Stimulated activated CD8-positive, alpha-beta memory T cell treated with anti-CD3 and anti-CD28 coated beads, Interleukin-15, amount 100 ng/mL, for 48 hours (primary cell): ENCODE measurements at regions not wholly inside any gene's neighbourhood (a gene's known extent, or its start where the extent isn't known, plus 50 kb on each side); places are given as distances from the start of the nearest gene placed in this dataset.

Experiments used
- DNase-seq, 2 donors: peaks; one replicate each; pipeline ENCODE4 v3.0.0-alpha.2; 2020; ENCODE audit warnings: low read depth in 2 of 2

- no peak for DNase-seq
These were observed 480.4 kb downstream of the GATA3 start for GRCh38 chr10:8534891-8535290.

- no peak for DNase-seq
These were observed 484.6 kb downstream of the GATA3 start for GRCh38 chr10:8539056-8539455.

- DNase-seq, result no peak
These were observed 489.0 kb downstream of the GATA3 start for GRCh38 chr10:8543361-8544056.

- no peak for DNase-seq
These were observed 489.5 kb downstream of the GATA3 start for GRCh38 chr10:8544057-8544380.

GRCh38 chr10:8544500-8544899 lies 490.0 kb downstream of the GATA3 start:
- DNase-seq, result no peak

- no peak for DNase-seq
These were observed 500.1 kb downstream of the GATA3 start for GRCh38 chr10:8554574-8554973.

DNA sequence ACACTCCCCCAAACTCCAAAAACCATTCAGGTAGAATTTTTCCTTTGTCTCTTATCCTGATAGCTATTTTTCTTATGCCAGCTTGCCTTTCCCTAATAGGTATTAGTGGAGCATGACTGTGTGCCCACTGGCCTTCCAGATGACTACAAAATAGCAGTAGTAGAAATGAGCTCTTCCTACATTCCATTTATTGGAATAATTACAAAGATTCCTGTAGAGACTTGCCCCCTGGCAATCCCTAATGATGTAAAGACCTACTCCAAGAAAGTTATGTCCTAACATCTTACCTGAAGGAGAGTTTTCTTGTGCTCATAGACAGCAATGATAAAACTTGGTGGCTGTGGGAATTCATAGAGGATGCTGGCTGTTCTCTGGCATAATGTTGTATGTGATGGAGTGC lies 501.8 kb downstream of the GATA3 start:
- DNase-seq, result no peak

- DNase-seq, result no peak
These were observed 509.0 kb downstream of the GATA3 start for GRCh38 chr10:8563478-8563877.

GRCh38 chr10:8566737-8567136 lies 512.2 kb downstream of the GATA3 start:
- no peak for DNase-seq

GRCh38 chr10:8568401-8568800 lies 513.9 kb downstream of the GATA3 start:
- DNase-seq, result no peak

GRCh38 chr10:8575620-8576019 lies 521.1 kb downstream of the GATA3 start:
- DNase-seq, result no peak

DNA sequence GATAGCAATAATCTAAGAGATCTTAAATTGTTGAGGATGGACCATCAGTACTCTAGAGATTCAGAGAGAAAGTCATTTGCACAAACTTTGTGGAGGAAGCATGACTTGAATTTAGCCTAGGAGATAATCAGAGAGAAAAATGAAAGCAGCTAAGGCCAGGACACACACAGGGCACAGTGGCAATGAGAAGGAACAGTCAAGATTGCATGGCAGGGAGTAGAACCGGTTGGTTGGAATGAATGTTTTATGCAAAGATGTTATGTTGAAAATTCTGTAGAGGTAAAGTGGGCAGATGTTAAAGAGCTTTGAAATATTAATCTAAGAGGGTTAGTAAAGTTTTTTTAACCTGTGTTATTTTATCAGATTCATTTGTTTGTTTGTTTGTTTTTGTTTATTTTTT lies 521.8 kb downstream of the GATA3 start:
- DNase-seq, result no peak

- DNase-seq, result no peak
These were observed 522.4 kb downstream of the GATA3 start for GRCh38 chr10:8576911-8577310.

DNA sequence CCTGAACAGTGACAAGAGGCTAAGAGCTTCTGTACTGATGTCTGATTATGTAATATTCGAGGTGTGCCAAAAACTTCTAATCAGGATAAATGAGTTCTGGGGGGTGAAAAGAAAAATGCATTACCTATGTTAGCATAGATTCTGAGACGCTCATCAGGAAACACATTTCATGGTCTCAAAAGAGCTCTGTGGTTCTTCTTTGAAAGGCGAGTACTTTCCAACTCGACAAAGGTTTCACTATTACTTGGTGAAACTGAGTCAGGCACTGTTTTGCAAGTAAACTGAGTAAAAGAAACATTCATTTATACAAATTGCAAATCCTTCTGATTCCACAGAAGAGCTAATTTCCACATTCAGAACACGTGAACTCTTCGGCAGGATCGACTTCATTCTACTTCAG lies 523.2 kb downstream of the GATA3 start:
- DNase-seq, result no peak

DNA sequence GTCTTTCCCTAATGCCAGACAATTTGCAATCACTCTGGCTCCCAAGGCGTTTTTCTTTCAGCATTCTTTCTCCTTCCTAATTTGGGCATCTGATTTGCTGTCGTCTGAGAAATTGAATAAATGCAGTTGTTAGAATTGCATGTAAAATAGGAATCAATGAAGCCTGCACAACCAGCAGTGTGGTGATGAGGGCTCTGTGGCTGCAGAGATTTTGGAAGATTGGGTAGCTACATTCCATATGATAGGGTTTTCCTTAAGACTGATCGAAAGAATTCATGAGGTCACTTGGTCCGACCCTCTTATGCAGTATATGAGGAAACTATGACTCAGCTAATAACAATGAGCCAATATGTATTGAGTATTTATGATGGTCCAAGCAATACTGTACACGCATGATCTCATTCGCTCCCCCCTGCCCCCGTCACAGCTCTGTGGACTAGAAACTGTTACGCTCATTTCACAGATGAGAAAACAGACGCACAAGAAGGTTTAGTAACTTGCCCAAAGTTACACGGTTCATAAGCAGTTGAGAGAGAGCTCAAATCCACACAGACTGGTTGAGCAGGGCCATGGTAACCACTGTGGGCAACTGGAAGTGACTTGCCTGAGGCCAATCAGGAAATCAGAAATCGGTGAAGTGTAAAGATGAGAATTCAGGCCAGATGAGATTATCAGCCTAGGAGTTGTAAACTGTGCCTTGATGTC lies 527.2 kb downstream of the GATA3 start:
- DNase-seq, result no peak

- no peak for DNase-seq
These were observed 528.6 kb downstream of the GATA3 start for GRCh38 chr10:8583096-8583495.

DNA sequence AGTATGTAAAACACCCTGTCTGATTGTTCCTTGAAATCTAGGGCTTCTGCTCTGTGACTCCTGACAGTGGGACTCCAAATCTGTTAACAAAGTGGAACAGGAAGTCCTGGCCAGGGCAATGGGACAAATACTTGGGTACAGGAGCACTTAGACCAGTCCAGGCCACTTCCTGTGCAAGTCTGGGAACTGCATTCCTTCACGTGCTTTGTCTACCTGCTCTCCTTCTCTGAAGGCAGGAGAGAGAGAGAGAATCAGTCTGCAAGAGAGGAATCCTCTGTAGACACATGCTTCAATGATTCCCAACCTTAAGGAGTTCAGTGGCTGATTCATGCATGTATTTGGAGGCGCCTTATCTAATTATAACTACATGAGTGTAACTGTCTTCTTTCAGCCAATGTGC lies 530.2 kb downstream of the GATA3 start:
- no peak for DNase-seq

GRCh38 chr10:8586504-8586903 lies 532.0 kb downstream of the GATA3 start:
- DNase-seq, result peak in 1 of 2 donors; percentile 40

GRCh38 chr10:8588135-8588534 lies 533.6 kb downstream of the GATA3 start:
- no peak for DNase-seq

GRCh38 chr10:8590518-8590917 lies 536.0 kb downstream of the GATA3 start:
- DNase-seq, result no peak

DNA sequence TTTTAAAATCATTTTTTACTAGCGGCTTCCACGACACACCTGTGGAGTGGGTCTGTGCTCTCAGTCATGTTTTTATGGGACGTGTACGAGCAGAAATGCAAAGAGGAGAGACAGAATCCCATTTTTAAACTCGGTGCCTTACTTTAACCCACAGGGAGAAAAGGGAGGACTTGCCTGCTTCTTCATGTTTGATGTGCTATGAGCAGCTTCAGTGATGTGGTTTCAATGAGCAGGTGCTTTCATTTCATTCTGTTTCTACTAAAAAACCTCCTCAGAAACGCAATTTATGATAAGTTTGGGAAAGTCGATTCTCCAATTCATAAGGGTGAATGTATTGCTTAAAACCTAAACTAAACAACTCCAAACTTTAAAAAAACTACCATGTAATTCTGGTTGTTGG lies 537.2 kb downstream of the GATA3 start:
- no peak for DNase-seq

DNA sequence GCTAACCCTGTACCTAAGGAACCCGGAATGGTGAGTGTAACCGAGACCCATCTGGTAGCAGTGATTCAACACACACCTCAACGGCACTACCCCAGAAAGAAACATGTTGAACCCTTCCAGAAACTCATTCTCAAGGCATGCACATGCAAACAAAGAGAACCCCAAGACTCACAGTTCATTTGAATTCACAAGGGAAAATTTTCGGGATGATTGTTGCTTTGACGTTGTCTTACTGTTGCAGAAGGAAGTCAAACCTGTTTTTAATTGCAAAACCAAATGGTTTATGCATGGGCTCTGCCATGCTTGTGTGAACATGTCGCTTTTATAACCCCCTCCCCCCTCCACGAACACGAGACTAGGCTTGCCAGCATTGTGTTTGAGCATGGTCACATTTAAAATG lies 539.7 kb downstream of the GATA3 start:
- no peak for DNase-seq

- DNase-seq, result no peak
These were observed 540.2 kb downstream of the GATA3 start for GRCh38 chr10:8594711-8595110.

DNA sequence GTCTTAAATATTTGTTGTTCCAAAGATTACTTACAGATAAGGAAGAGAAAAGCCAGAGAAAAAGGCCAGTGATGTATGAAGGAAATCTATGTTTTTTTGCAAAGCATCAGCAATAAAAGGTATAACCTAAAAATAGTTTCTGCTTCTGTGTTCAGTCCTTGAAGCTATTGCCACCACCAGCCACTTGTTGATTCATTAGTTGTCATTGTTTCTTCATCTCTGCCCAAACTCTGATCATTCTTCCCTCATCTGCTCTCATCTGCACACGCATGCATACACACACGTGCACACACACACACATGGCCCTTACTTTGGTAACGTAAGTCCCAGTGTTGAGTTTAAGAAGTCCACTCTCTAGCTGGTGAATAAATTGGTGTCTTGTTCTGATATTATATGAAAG lies 540.7 kb downstream of the GATA3 start:
- DNase-seq, result no peak
